ENCODE measurements at regions not wholly inside any gene's neighbourhood (a gene's known extent, or its start where the extent isn't known, plus 50 kb on each side); places are given as distances from the start of the nearest gene placed in this dataset.

DNA sequence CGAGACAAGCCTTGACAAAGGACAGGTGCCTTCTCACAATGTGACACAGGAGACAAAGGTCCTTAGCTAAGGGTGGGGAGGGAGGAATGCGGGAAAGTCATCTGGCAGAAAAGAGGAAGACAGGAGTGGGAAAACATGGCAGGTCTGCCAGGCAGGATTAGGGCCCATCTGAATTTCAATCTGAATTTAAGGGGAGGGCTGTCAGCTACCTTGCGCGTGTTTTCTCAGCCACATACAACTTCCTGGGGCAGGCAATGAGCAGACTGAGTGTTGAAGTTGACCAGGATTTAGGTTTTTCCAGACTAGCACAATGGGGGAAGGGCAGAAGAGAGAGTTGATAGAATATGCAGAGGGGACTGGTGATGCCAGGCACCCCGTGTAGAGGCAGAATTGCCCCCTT is 66.7 kb upstream of the LARGE1 start:
- TF ChIP-seq POLR2A (IDR thresholded peaks at IDR 0.05; ENCODE audit: low read length) (no peak), GATA1 (IDR thresholded peaks at IDR 0.05; ENCODE audit: low read depth, low read length) (no peak)

Data from erythroblast (primary cell).